HCT116 (cell line): ENCODE measurements at regions not wholly inside any gene's neighbourhood (a gene's known extent, or its start where the extent isn't known, plus 50 kb on each side); places are given as distances from the start of the nearest gene placed in this dataset.

Experiments
- ATAC-seq: fragments of 200-7000 bp; cut with Tn5 transposase; 2 replicates; pipeline ENCODE4 v1.9.1; 2020; ENCODE audit warnings: mild to moderate bottlenecking, moderate library complexity
- BruUV-seq: library from RNA; stranded (reverse); fragments of 400-500 nt; replicated peaks from 2 replicates; lab custom pipeline; 2021; lab: Mats Ljungman, UMichigan
- CTCF ChIA-PET: fragments of 300-600 bp; sonication (Branson Sonifier 250); formaldehyde crosslinking; loops from one replicate; lab custom pipeline; 2021; ENCODE audit warnings: antibody characterized with exemption; lab: Charles Lee
- POLR2A ChIA-PET: fragments of 300-600, 350-600 bp; sonication (Branson Sonifier 250); formaldehyde crosslinking; loops from one replicate; lab custom pipeline; 2021; ENCODE audit warnings: antibody characterized with exemption; lab: Charles Lee
- RAD21 ChIA-PET, 2 experiments: fragments of 300-600 bp; sonication (Branson Sonifier 250); formaldehyde crosslinking; loops; one replicate each; lab custom pipeline; 2023; ENCODE audit warnings: low total read pairs in 2 of 2; ENCODE audit not compliant: uncharacterized antibody in 2 of 2, unreplicated experiment in 2 of 2, low non-redundant PET in 1 of 2; lab: Charles Lee
- DNase-seq: peaks from one replicate; pipeline ENCODE4 v3.0.0-alpha.2; 2010; ENCODE audit warnings: low read depth, low spot score
- H2AFZ ChIP-seq: fragments of 200-600 bp; shearing (Covaris generic), sonication (generic); 2 replicates; pipeline ENCODE4 v1.6.1; 2017; ENCODE audit warnings: low read depth, mixed run types, mixed read lengths, antibody characterized with exemption, low read length; ENCODE audit not compliant: poor library complexity, severe bottlenecking
- H3K27ac ChIP-seq: 2 replicates; pipeline ENCODE4 v1.5.1; 2012; ENCODE audit warnings: low read depth, low read length
- H3K27me3 ChIP-seq: fragments of 200-600 bp; sonication (generic); 2 replicates; pipeline ENCODE4 v1.6.1; 2016; ENCODE audit warnings: mixed run types, low read length, mixed read lengths; ENCODE audit not compliant: insufficient read depth
- H3K36me3 ChIP-seq, 2 experiments: fragments of 200-500 bp in 1 of 2; fragments of 200-600 bp in 1 of 2; sonication (Bioruptor generic) in 1 of 2; sonication (generic) in 1 of 2; 2 replicates each; pipeline versions ENCODE4 v1.5.1 to v1.6.1; 2014 to 2016; ENCODE audit warnings: low read length in 2 of 2, inconsistent platforms in 1 of 2, mixed read lengths in 1 of 2, mixed run types in 1 of 2; ENCODE audit not compliant: insufficient read depth in 2 of 2, control insufficient read depth in 1 of 2
- H3K4me1 ChIP-seq, 2 experiments: fragments of 200-600 bp in 1 of 2; sonication (generic) in 1 of 2; 2 replicates each; pipeline versions ENCODE4 v1.5.1 to v1.6.1; 2012 to 2017; ENCODE audit warnings: low read length in 2 of 2, inconsistent platforms in 1 of 2, mild to moderate bottlenecking in 1 of 2, mixed read lengths in 1 of 2, mixed run types in 1 of 2, moderate library complexity in 1 of 2; ENCODE audit not compliant: insufficient read depth in 2 of 2, control insufficient read depth in 1 of 2
- H3K4me2 ChIP-seq: fragments of 200-600 bp; sonication (generic); 2 replicates; pipeline ENCODE4 v1.6.1; 2017; ENCODE audit warnings: mixed run types, low read length, mixed read lengths
- H3K4me3 ChIP-seq, 2 experiments: fragments of 200-600 bp in 1 of 2; sonication (generic) in 1 of 2; replicated peaks in 1 of 2; 2 replicates each; pipeline ENCODE4 v1.5.1; 2011 to 2016; ENCODE audit warnings: low read length in 2 of 2, control low read depth in 1 of 2, low read depth in 1 of 2, mild to moderate bottlenecking in 1 of 2, mixed read lengths in 1 of 2, mixed run types in 1 of 2
- H3K79me2 ChIP-seq: fragments of 200-600 bp; sonication (generic); 2 replicates; pipeline ENCODE4 v1.6.1; 2017; ENCODE audit warnings: mild to moderate bottlenecking, mixed run types, low read length, moderate library complexity, mixed read lengths; ENCODE audit not compliant: insufficient read depth
- H3K9ac ChIP-seq: fragments of 200-600 bp; sonication (generic); 2 replicates; pipeline ENCODE4 v1.6.1; 2016; ENCODE audit warnings: low read length, mixed read lengths
- H3K9me2 ChIP-seq: fragments of 200-600 bp; sonication (generic), shearing (Covaris generic); 2 replicates; pipeline ENCODE4 v1.6.1; 2017; ENCODE audit warnings: mixed run types, mild to moderate bottlenecking, moderate library complexity; ENCODE audit not compliant: insufficient read depth
- H3K9me3 ChIP-seq, 2 experiments: fragments of 200-500 bp in 1 of 2; fragments of 200-600 bp in 1 of 2; sonication (Bioruptor generic) in 1 of 2; sonication (generic) in 1 of 2; 2 replicates each; pipeline ENCODE4 v1.6.1; 2014 to 2017; ENCODE audit warnings: low read length in 2 of 2, mixed read lengths in 2 of 2, inconsistent platforms in 1 of 2, low read depth in 1 of 2, mild to moderate bottlenecking in 1 of 2, mixed run types in 1 of 2, moderate library complexity in 1 of 2; ENCODE audit not compliant: control insufficient read depth in 1 of 2, insufficient read depth in 1 of 2
- H4K20me1 ChIP-seq: fragments of 200-600 bp; sonication (generic), shearing (Covaris generic); 2 replicates; pipeline ENCODE4 v1.6.1; 2017; ENCODE audit warnings: mixed run types, mild to moderate bottlenecking, moderate library complexity; ENCODE audit not compliant: insufficient read depth
- CBX3 ChIP-seq: IDR thresholded peaks from 2 replicates; pipeline ENCODE4 v1.6.1; 2012; ENCODE audit warnings: low read depth
- CEBPB ChIP-seq: IDR thresholded peaks from 2 replicates; pipeline ENCODE4 v1.6.1; 2012; ENCODE audit warnings: low read depth
- CTCF ChIP-seq, 3 experiments: fragments of 200-600 bp in 1 of 3; sonication (generic) in 1 of 3; IDR thresholded peaks in 2 of 3; conservative IDR thresholded peaks in 1 of 3; 2 replicates each; pipeline ENCODE4 v1.5.1; 2012 to 2017; ENCODE audit warnings: low read depth in 2 of 3, low read length in 2 of 3, antibody characterized with exemption in 1 of 3, borderline replicate concordance in 1 of 3, control low read depth in 1 of 3, mild to moderate bottlenecking in 1 of 3, mixed read lengths in 1 of 3, mixed run types in 1 of 3, moderate library complexity in 1 of 3; ENCODE audit not compliant: insufficient read depth in 1 of 3
- EZH2 ChIP-seq: fragments of 200-600 bp; sonication (generic); IDR thresholded peaks from 2 replicates; pipeline ENCODE4 v1.6.1; 2017; ENCODE audit warnings: antibody characterized with exemption, mixed run types
- POLR2A ChIP-seq: IDR thresholded peaks from 2 replicates; pipeline ENCODE4 v1.7.0; 2011; ENCODE audit warnings: borderline replicate concordance; ENCODE audit not compliant: insufficient read depth, insufficient read length; ENCODE audit errors: extremely low read depth
- POLR2AphosphoS5 ChIP-seq: IDR thresholded peaks from 2 replicates; pipeline ENCODE4 v1.6.1; 2011; ENCODE audit warnings: mild to moderate bottlenecking, low read depth, low read length, moderate library complexity
- RAD21 ChIP-seq: IDR thresholded peaks from 2 replicates; pipeline ENCODE4 v1.6.1; 2012; ENCODE audit warnings: low read depth, mild to moderate bottlenecking
- SIN3A ChIP-seq: IDR thresholded peaks from 2 replicates; pipeline ENCODE4 v1.6.1; 2012; ENCODE audit warnings: low read depth
- SP1 ChIP-seq: IDR thresholded peaks from 2 replicates; pipeline ENCODE4 v1.6.1; 2012; ENCODE audit warnings: low read depth
- ZNF274 ChIP-seq: fragments of 200-500 bp; sonication (Bioruptor generic); IDR thresholded peaks from 2 replicates; pipeline ENCODE4 v1.6.1; 2014; ENCODE audit warnings: mild to moderate bottlenecking, low read depth, low read length, inconsistent platforms
- intact Hi-C: fragments of 100-400 bp; cut with micrococcal nuclease; formaldehyde crosslinking; loops from 2 replicates; pipeline ENCODE4 v1.10.0; 2022
- TF ChIP-seq, protein P1 (sequence below): IDR thresholded peaks from 2 replicates; pipeline ENCODE4 v1.6.1; 2012
- TF ChIP-seq, protein P2 (sequence below): IDR thresholded peaks from 2 replicates; pipeline ENCODE4 v1.6.1; 2011; ENCODE audit warnings: mild to moderate bottlenecking, low read length, moderate library complexity; ENCODE audit not compliant: insufficient replicate concordance; ENCODE audit errors: extremely low read depth

DNA sequence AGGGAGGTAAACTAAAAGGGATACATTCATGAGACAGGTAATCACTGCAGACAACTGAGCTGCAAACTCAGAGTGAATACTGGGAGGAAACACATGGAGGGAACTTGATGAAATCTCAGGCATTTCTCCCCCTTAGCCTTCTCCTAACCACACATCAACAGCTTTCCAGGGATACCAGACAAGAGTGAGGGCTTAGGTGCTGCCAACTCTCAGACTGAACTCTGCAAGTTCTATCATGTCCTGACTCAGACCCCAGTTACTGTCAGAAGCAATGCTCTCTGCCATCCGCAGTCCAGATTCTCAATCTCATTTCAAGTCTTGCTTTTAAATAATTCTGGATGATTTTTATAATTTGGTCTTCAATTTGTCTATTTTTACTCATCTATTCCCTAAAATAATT lies 267.3 kb downstream of the LTN1 start:
- Histone ChIP-seq H3K4me1 (no peaks in the 10 kb centered on the region), H3K9ac (no peak overlapping the region), H3K9me2 (no peaks in the 10 kb centered on the region), H2AFZ (no peak overlapping the region), H3K36me3 (no peaks in the 10 kb centered on the region), H3K79me2 (no peaks in the 10 kb centered on the region), H3K9me3 (no peaks in the 10 kb centered on the region), H3K4me3 (no peak overlapping the region), H3K27me3 (no peaks in the 10 kb centered on the region), H3K27ac (no peak overlapping the region), H4K20me1 (no peaks in the 10 kb centered on the region), H3K4me2 (no peak overlapping the region)
- ATAC-seq: no peak
- TF ChIP-seq, protein P1, sequence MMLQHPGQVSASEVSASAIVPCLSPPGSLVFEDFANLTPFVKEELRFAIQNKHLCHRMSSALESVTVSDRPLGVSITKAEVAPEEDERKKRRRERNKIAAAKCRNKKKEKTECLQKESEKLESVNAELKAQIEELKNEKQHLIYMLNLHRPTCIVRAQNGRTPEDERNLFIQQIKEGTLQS: no peak
- no peak for TF ChIP-seq POLR2AphosphoS5
- TF ChIP-seq SP1: no peak
- no peak for TF ChIP-seq CEBPB
- TF ChIP-seq, protein P2, sequence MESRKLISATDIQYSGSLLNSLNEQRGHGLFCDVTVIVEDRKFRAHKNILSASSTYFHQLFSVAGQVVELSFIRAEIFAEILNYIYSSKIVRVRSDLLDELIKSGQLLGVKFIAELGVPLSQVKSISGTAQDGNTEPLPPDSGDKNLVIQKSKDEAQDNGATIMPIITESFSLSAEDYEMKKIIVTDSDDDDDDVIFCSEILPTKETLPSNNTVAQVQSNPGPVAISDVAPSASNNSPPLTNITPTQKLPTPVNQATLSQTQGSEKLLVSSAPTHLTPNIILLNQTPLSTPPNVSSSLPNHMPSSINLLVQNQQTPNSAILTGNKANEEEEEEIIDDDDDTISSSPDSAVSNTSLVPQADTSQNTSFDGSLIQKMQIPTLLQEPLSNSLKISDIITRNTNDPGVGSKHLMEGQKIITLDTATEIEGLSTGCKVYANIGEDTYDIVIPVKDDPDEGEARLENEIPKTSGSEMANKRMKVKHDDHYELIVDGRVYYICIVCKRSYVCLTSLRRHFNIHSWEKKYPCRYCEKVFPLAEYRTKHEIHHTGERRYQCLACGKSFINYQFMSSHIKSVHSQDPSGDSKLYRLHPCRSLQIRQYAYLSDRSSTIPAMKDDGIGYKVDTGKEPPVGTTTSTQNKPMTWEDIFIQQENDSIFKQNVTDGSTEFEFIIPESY: no peak
- no peak for TF ChIP-seq CBX3
- TF ChIP-seq EZH2: no peak
- TF ChIP-seq SIN3A: no peak
- TF ChIP-seq RAD21: no peak
- ChIA-PET POLR2A (no interaction called here), RAD21 (no interaction called here), CTCF (no interaction called here)
- intact Hi-C loops: no loop called here
- BruUV-seq: no TSS peak
- no peak for DNase-seq

GRCh38 chr21:28723646-28724045 lies 269.0 kb downstream of the LTN1 start:
- Histone ChIP-seq H3K9me3 (no peaks in the 10 kb centered on the region), H3K36me3 (no peaks in the 10 kb centered on the region), H3K79me2 (no peaks in the 10 kb centered on the region), H3K4me1 (no peaks in the 10 kb centered on the region), H3K27me3 (no peaks in the 10 kb centered on the region), H2AFZ (no peak overlapping the region), H4K20me1 (no peaks in the 10 kb centered on the region), H3K9ac (no peak overlapping the region), H3K4me2 (no peak overlapping the region), H3K9me2 (no peaks in the 10 kb centered on the region), H3K4me3 (no peak overlapping the region), H3K27ac (no peak overlapping the region)
- intact Hi-C loops: no loop called here
- POLR2A ChIA-PET: no interaction called here
- ATAC-seq (no peak), DNase-seq (no peak)
- BruUV-seq: no TSS peak
- RAD21 ChIA-PET: no interaction called here
- CTCF ChIA-PET: no interaction called here
- TF ChIP-seq ZNF274 (no peak), POLR2A (no peak), CTCF (IDR thresholded peaks at IDR 0.05 in 2 of 3, conservative IDR thresholded peaks at IDR 0.05 in 1 of 3; ENCODE audit: borderline replicate concordance in 1 of 3, insufficient read depth in 1 of 3, low read depth in 2 of 3, low read length in 2 of 3) (no peak), CEBPB (no peak), SIN3A (no peak), SP1 (no peak)
- TF ChIP-seq, protein P2: no peak
